H1 (cell line): ENCODE measurements at regions not wholly inside any gene's neighbourhood (a gene's known extent, or its start where the extent isn't known, plus 50 kb on each side); places are given as distances from the start of the nearest gene placed in this dataset.

Experiments used
- BACH1 ChIP-seq: IDR thresholded peaks from 2 replicates; pipeline ENCODE4 v1.6.1; 2012; ENCODE audit warnings: low read length, improper control_type of control experiment
- BCL11A ChIP-seq, 2 experiments: IDR thresholded peaks; one replicate each; pipeline ENCODE4 v1.6.1; 2011; ENCODE audit warnings: low read depth in 2 of 2, low read length in 2 of 2, mild to moderate bottlenecking in 2 of 2
- CHD7 ChIP-seq: fragments of 300-600 bp; sonication (generic); IDR thresholded peaks from 2 replicates; pipeline ENCODE4 v1.7.1; 2012; ENCODE audit warnings: low read length, moderate library complexity, mild to moderate bottlenecking, inconsistent platforms; ENCODE audit not compliant: insufficient replicate concordance
- JUND ChIP-seq: IDR thresholded peaks from 2 replicates; pipeline ENCODE4 v1.6.1; 2011; ENCODE audit warnings: mild to moderate bottlenecking, improper control_type of control experiment, low read length
- MAFK ChIP-seq: IDR thresholded peaks from 2 replicates; pipeline ENCODE4 v1.6.1; 2012; ENCODE audit warnings: low read depth, mild to moderate bottlenecking, improper control_type of control experiment, low read length
- RBBP5 ChIP-seq: IDR thresholded peaks from 2 replicates; pipeline ENCODE4 v1.7.1; 2012; ENCODE audit warnings: low read depth, mild to moderate bottlenecking, inconsistent platforms, low read length, moderate library complexity, borderline replicate concordance
- SP4 ChIP-seq: IDR thresholded peaks from 2 replicates; pipeline ENCODE4 v1.6.1; 2012; ENCODE audit warnings: low read length, inconsistent platforms
- TAF1 ChIP-seq: IDR thresholded peaks from 2 replicates; pipeline ENCODE4 v1.6.1; 2011; ENCODE audit warnings: mild to moderate bottlenecking, low read depth, low read length

GRCh38 chr4:119781044-119781443 lies 152.4 kb upstream of the PDE5A start (continued):
- TF ChIP-seq CHD7 (no peak), JUND (no peak), BACH1 (no peak), SP4 (no peak), RBBP5 (no peak), MAFK (no peak), TAF1 (no peak), BCL11A (IDR thresholded peaks at IDR 0.05; ENCODE audit: low read depth in 2 of 2, low read length in 2 of 2) (no peak)
